Spinal cord (tissue), 9 donors: ENCODE measurements at regions not wholly inside any gene's neighbourhood (a gene's known extent, or its start where the extent isn't known, plus 50 kb on each side); places are given as distances from the start of the nearest gene placed in this dataset.

Source experiments
- DNase-seq, 6 donors: peaks; one replicate each; pipeline versions ENCODE4 v3.0.0 to v3.0.0-alpha.2; 2013 to 2015; ENCODE audit warnings: low spot score in 6 of 6, low read depth in 4 of 6
- H3K27ac ChIP-seq: one replicate; pipeline ENCODE4 v1.5.1; 2013; ENCODE audit warnings: low read depth, low read length, control low read depth
- H3K27me3 ChIP-seq: one replicate; pipeline ENCODE4 v1.6.1; 2013; ENCODE audit warnings: low read length; ENCODE audit not compliant: control insufficient read depth, insufficient read depth
- H3K36me3 ChIP-seq: one replicate; pipeline ENCODE4 v1.6.1; 2013; ENCODE audit warnings: low read length; ENCODE audit not compliant: control insufficient read depth, insufficient read depth
- H3K4me1 ChIP-seq: one replicate; pipeline ENCODE4 v1.6.1; 2013; ENCODE audit warnings: low read length; ENCODE audit not compliant: control insufficient read depth, insufficient read depth
- H3K4me3 ChIP-seq: one replicate; pipeline ENCODE4 v1.5.1; 2013; ENCODE audit warnings: low read depth, low read length, control low read depth
- H3K9me3 ChIP-seq: one replicate; pipeline ENCODE4 v1.6.1; 2013; ENCODE audit warnings: low read length; ENCODE audit not compliant: control insufficient read depth, insufficient read depth
- WGBS: methylation state at CpG from one replicate; pipeline ENCODE4 v1.1.5; 2013; ENCODE audit warnings: missing lambda C conversion rate; ENCODE audit not compliant: insufficient coverage; 5-methylcytosine and 5-hydroxymethylcytosine counted together
- donor health status: healthy.

GRCh38 chr3:115464036-115464435 is 159.3 kb upstream of the GAP43 start:
- Histone ChIP-seq H3K4me1 (no peaks in the 10 kb centered on the region), H3K27me3 (no peaks in the 10 kb centered on the region), H3K27ac (no peak overlapping the region), H3K4me3 (no peak overlapping the region), H3K9me3 (no peaks in the 10 kb centered on the region), H3K36me3 (no peaks in the 10 kb centered on the region)
- no CpG with 5 or more reads among the region's 2 CpGs for WGBS
- DNase-seq: no peak

GRCh38 chr3:115469649-115470048 is 153.7 kb upstream of the GAP43 start:
- no peaks in the 10 kb centered on the region for H3K36me3 ChIP-seq
- no peak overlapping the region for H3K4me3 ChIP-seq
- no peak overlapping the region for H3K27ac ChIP-seq
- WGBS: no CpG with 5 or more reads among the region's 3 CpGs
- no peaks in the 10 kb centered on the region for H3K27me3 ChIP-seq
- no peaks in the 10 kb centered on the region for H3K4me1 ChIP-seq
- H3K9me3 ChIP-seq: no peaks in the 10 kb centered on the region
- DNase-seq: peak in 1 of 6 donors; percentile 6

- Histone ChIP-seq H3K27me3 (no peaks in the 10 kb centered on the region), H3K4me3 (no peak overlapping the region), H3K36me3 (no peaks in the 10 kb centered on the region), H3K4me1 (no peaks in the 10 kb centered on the region), H3K9me3 (no peaks in the 10 kb centered on the region), H3K27ac (no peak overlapping the region)
- peak in 1 of 6 donors; percentile 13 for DNase-seq
- 73% methylated on average over 3 of the region's 3 CpGs for WGBS
Observed at GRCh38 chr3:115470254-115470653, 153.1 kb upstream of the GAP43 start.

- 26% methylated on average over 6 of the region's 9 CpGs for WGBS
- no peak overlapping the region for H3K4me3 ChIP-seq
Observed at GRCh38 chr3:115475178-115476041, 147.9 kb upstream of the GAP43 start.

GRCh38 chr3:115476472-115476871 is 146.8 kb upstream of the GAP43 start:
- Histone ChIP-seq H3K9me3 (no peaks in the 10 kb centered on the region), H3K4me3 (no peak overlapping the region), H3K36me3 (no peaks in the 10 kb centered on the region), H3K4me1 (no peaks in the 10 kb centered on the region), H3K27me3 (no peaks in the 10 kb centered on the region), H3K27ac (no peak overlapping the region)
- peak in 1 of 6 donors; percentile 15 for DNase-seq

More at GRCh38 chr3:115475178-115476041, 147.9 kb upstream of the GAP43 start:
- H3K27ac ChIP-seq: no peak overlapping the region
- peak in 2 of 6 donors; percentile 18 to 54 for DNase-seq
- no peaks in the 10 kb centered on the region for H3K36me3 ChIP-seq
- H3K27me3 ChIP-seq: no peaks in the 10 kb centered on the region
- no peaks in the 10 kb centered on the region for H3K4me1 ChIP-seq
- no peaks in the 10 kb centered on the region for H3K9me3 ChIP-seq

- WGBS: 47% methylated on average over 4 of the region's 4 CpGs
- Histone ChIP-seq H3K4me3 (no peak overlapping the region), H3K27ac (no peak overlapping the region), H3K4me1 (no peaks in the 10 kb centered on the region), H3K36me3 (no peaks in the 10 kb centered on the region), H3K27me3 (no peaks in the 10 kb centered on the region), H3K9me3 (no peaks in the 10 kb centered on the region)
- no peak for DNase-seq
Observed at GRCh38 chr3:115478359-115478758, 145.0 kb upstream of the GAP43 start.

GRCh38 chr3:115486880-115487279 is 136.4 kb upstream of the GAP43 start:
- no peaks in the 10 kb centered on the region for H3K27me3 ChIP-seq
- 86% methylated on average over 2 of the region's 2 CpGs for WGBS
- no peaks in the 10 kb centered on the region for H3K9me3 ChIP-seq

GRCh38 chr3:115487968-115488367 is 135.3 kb upstream of the GAP43 start:
- Histone ChIP-seq H3K4me3 (no peak overlapping the region), H3K27me3 (no peaks in the 10 kb centered on the region), H3K9me3 (no peaks in the 10 kb centered on the region), H3K4me1 (no peaks in the 10 kb centered on the region), H3K36me3 (no peaks in the 10 kb centered on the region), H3K27ac (no peak overlapping the region)
- 88% methylated on average over 1 of the region's 1 CpG for WGBS
- no peak for DNase-seq

More at GRCh38 chr3:115486880-115487279, 136.4 kb upstream of the GAP43 start:
- Histone ChIP-seq H3K27ac (no peak overlapping the region), H3K36me3 (no peaks in the 10 kb centered on the region), H3K4me3 (no peak overlapping the region), H3K4me1 (no peaks in the 10 kb centered on the region)
- no peak for DNase-seq

- no peaks in the 10 kb centered on the region for H3K27me3 ChIP-seq
- no peaks in the 10 kb centered on the region for H3K4me1 ChIP-seq
- H3K9me3 ChIP-seq: no peaks in the 10 kb centered on the region
Observed at GRCh38 chr3:115488409-115488808, 134.9 kb upstream of the GAP43 start.

GRCh38 chr3:115494826-115495225 is 128.5 kb upstream of the GAP43 start:
- no peak for DNase-seq
- H3K4me3 ChIP-seq: no peak overlapping the region

More at GRCh38 chr3:115488409-115488808, 134.9 kb upstream of the GAP43 start:
- Histone ChIP-seq H3K4me3 (no peak overlapping the region), H3K27ac (no peak overlapping the region), H3K36me3 (no peaks in the 10 kb centered on the region)
- no peak for DNase-seq

More at GRCh38 chr3:115494826-115495225, 128.5 kb upstream of the GAP43 start:
- Histone ChIP-seq H3K4me1 (no peaks in the 10 kb centered on the region), H3K27ac (no peak overlapping the region), H3K9me3 (no peaks in the 10 kb centered on the region), H3K27me3 (no peaks in the 10 kb centered on the region), H3K36me3 (no peaks in the 10 kb centered on the region)
- WGBS: 57% methylated on average over 1 of the region's 2 CpGs
